ENCODE measurements at regions not wholly inside any gene's neighbourhood (a gene's known extent, or its start where the extent isn't known, plus 50 kb on each side); places are given as distances from the start of the nearest gene placed in this dataset.

DNA sequence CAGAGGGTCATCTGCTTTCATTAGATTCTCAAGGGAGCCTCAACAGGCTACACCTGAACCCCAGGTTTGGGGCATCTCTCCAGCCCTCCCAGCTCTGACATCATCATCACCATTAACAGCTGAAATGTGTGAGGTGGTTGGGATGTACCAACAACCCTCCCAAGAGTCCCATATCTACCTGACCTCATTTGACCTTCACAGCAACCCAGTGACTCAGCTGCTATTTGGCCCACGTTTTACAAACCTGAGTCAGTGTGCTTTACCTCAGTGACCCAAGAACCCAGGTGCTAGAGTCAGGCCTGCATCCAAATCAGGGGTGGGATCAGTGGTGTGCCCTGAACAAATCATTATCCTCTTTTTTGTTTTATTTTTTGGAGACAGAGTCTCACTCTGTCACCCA is 53.3 kb upstream of the TINAGL1 start:
- DNase-seq = peak in 1 of 2 donors; percentile 35
- Histone ChIP-seq H3K27ac (no peak overlapping the region), H3K9me3 (peaks cover 0 to 8% (median 0%) of the 10 kb centered on the region in 4 donors), H3K27me3 (peaks cover 0 to 6% (median 0%) of the 10 kb centered on the region in 3 donors), H3K4me1 (no peaks in the 10 kb centered on the region), H3K4me3 (no peak overlapping the region), H3K36me3 (no peaks in the 10 kb centered on the region)
- 9 to 15% (median 12%) methylated on average over 1 of the region's 1 CpG for WGBS, 5 donors
- TF ChIP-seq POLR2AphosphoS5 (IDR thresholded peaks at IDR 0.05) (no peak), POLR2A (IDR thresholded peaks at IDR 0.05) (no peak), EP300 (IDR thresholded peaks at IDR 0.05) (no peak)
- TF ChIP-seq, protein P1, sequence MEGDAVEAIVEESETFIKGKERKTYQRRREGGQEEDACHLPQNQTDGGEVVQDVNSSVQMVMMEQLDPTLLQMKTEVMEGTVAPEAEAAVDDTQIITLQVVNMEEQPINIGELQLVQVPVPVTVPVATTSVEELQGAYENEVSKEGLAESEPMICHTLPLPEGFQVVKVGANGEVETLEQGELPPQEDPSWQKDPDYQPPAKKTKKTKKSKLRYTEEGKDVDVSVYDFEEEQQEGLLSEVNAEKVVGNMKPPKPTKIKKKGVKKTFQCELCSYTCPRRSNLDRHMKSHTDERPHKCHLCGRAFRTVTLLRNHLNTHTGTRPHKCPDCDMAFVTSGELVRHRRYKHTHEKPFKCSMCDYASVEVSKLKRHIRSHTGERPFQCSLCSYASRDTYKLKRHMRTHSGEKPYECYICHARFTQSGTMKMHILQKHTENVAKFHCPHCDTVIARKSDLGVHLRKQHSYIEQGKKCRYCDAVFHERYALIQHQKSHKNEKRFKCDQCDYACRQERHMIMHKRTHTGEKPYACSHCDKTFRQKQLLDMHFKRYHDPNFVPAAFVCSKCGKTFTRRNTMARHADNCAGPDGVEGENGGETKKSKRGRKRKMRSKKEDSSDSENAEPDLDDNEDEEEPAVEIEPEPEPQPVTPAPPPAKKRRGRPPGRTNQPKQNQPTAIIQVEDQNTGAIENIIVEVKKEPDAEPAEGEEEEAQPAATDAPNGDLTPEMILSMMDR (IDR thresholded peaks at IDR 0.05) = no peak
- intact Hi-C loops (cut with DNase I; ENCODE audit: low total_unique reads) = no loop called here

DNA sequence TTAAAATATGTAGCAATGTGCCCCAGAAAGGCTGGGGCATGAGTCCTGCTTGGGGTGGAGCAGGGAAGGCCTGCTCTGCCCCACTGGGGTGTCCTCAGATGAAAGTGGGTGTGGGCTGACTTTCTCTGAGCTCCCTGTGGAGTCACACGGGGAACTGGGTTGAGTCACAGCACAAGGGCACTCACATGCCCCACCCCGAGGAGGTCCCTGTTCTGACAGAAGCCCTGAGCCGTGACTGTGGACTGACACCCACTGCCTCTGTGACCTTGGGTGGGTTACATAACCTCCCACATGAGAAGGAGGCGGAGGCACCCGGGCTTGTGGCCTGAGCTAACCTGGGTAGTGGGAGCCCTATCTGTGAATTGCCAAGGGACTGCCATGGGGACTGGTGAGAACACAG is 52.5 kb upstream of the TINAGL1 start:
- Histone ChIP-seq H3K4me3 (no peak overlapping the region), H3K27ac (no peak overlapping the region), H3K9me3 (peaks cover 0 to 8% (median 0%) of the 10 kb centered on the region in 4 donors), H3K4me1 (no peaks in the 10 kb centered on the region), H3K36me3 (no peaks in the 10 kb centered on the region), H3K27me3 (peaks cover 0 to 6% (median 0%) of the 10 kb centered on the region in 3 donors)
- TF ChIP-seq POLR2A (IDR thresholded peaks at IDR 0.05) (no peak), EP300 (IDR thresholded peaks at IDR 0.05) (no peak), POLR2AphosphoS5 (IDR thresholded peaks at IDR 0.05) (no peak)
- TF ChIP-seq, protein P1 (IDR thresholded peaks at IDR 0.05) = no peak
- WGBS, 5 donors = 48 to 63% (median 55%) methylated on average over 5 of the region's 5 CpGs
- intact Hi-C loops (cut with DNase I; ENCODE audit: low total_unique reads) = no loop called here
- DNase-seq = peak; percentile 55 to 72

DNA sequence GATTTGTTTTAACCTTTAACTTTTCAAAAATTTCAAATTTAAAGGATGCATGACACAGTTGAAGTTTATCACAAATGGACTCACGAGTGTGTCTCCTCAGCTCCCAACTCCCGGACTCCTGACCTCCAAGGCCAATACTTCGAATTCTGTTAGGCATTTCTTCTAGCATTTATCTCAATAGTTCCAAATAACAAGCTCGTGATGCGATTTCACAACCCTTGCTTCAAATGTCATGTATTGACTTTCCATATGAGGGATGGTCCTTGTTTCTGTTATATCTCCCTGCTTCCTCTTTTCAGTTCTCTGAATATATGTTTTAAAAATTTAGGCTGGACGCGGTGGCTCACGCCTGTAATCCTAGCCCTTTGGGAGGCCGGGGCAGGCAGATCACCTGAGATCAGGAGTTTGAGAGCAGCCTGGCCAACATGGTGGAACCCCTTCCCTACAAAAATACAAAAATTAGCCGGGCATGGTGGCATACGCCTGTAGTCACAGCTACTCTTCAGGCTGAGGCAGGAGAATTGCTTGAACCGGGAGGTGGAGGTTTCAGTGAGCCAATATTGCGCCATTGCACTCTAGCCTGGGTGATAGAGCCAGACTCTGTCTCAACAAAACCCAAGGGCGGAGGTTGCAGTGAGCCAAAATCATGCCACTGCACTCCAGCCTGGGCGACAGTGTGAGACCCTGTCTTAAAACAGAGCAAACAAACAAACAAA is 52.0 kb upstream of the TINAGL1 start:
- Histone ChIP-seq H3K4me1 (no peaks in the 10 kb centered on the region), H3K9me3 (peaks cover 0 to 8% (median 0%) of the 10 kb centered on the region in 4 donors), H3K36me3 (no peaks in the 10 kb centered on the region), H3K27me3 (peaks cover 0 to 6% (median 0%) of the 10 kb centered on the region in 3 donors), H3K27ac (peak overlapping the region in 1 of 5 donors; percentile 22), H3K4me3 (no peak overlapping the region)
- TF ChIP-seq, protein P1 (IDR thresholded peaks at IDR 0.05) = no peak
- TF ChIP-seq POLR2A (IDR thresholded peaks at IDR 0.05) = no peak
- no peak for TF ChIP-seq POLR2AphosphoS5 (IDR thresholded peaks at IDR 0.05)
- no peak for TF ChIP-seq EP300 (IDR thresholded peaks at IDR 0.05)
- intact Hi-C loops (cut with DNase I; ENCODE audit: low total_unique reads) = no loop called here
- no peak for DNase-seq
- 83 to 88% (median 85%) methylated on average over 15 of the region's 15 CpGs for WGBS, 5 donors

Small RNA genes in the stretch of these regions (small RNA-seq; reads per million reads assigned to genes)
- 0 reads per million in 4 donors for gene RF00019
- gene RNU6-40P = 0 reads per million in 4 donors

All from stomach (tissue), 8 donors.